OCI-LY7 (cell line): ENCODE measurements at regions not wholly inside any gene's neighbourhood (a gene's known extent, or its start where the extent isn't known, plus 50 kb on each side); places are given as distances from the start of the nearest gene placed in this dataset.

ENCODE experiments used
- BruUV-seq: library from RNA; stranded (reverse); fragments of 400-500 nt; replicated peaks from 2 replicates; lab custom pipeline; 2021; lab: Mats Ljungman, UMichigan
- CTCF ChIA-PET: fragments of 300-600 bp; sonication (Branson Sonifier 250); formaldehyde crosslinking; loops from one replicate; lab custom pipeline; 2022; ENCODE audit warnings: antibody characterized with exemption; ENCODE audit not compliant: unreplicated experiment; lab: Charles Lee
- POLR2A ChIA-PET: fragments of 300-600 bp; sonication (Branson Sonifier 250); formaldehyde crosslinking; loops from one replicate; lab custom pipeline; 2022; ENCODE audit warnings: antibody characterized with exemption; lab: Charles Lee
- DNase-seq: peaks from one replicate; pipeline ENCODE4 v3.0.0-alpha.2; 2015; ENCODE audit warnings: low spot score
- H2AFZ ChIP-seq: fragments of 200-600 bp; sonication (generic), shearing (Covaris generic); 2 replicates; pipeline ENCODE4 v1.6.1; 2014; ENCODE audit warnings: mild to moderate bottlenecking, antibody characterized with exemption, low read length, moderate library complexity
- H3K27ac ChIP-seq: fragments of 200-600 bp; sonication (generic); 2 replicates; pipeline ENCODE4 v1.5.1; 2014; ENCODE audit warnings: mixed run types, low read depth, mild to moderate bottlenecking, moderate library complexity, low read length, inconsistent platforms; ENCODE audit not compliant: poor library complexity, severe bottlenecking
- H3K36me3 ChIP-seq: fragments of 200-600 bp; sonication (generic); 2 replicates; pipeline ENCODE4 v1.6.1; 2014; ENCODE audit warnings: mild to moderate bottlenecking, antibody characterized with exemption, low read length, moderate library complexity, mixed read lengths; ENCODE audit not compliant: insufficient read depth
- H3K4me1 ChIP-seq: fragments of 200-600 bp; sonication (generic); 2 replicates; pipeline ENCODE4 v1.5.1; 2014; ENCODE audit warnings: mild to moderate bottlenecking, low read length; ENCODE audit not compliant: insufficient read depth, poor library complexity, severe bottlenecking
- H3K4me2 ChIP-seq: fragments of 200-600 bp; sonication (generic); 2 replicates; pipeline ENCODE4 v1.6.1; 2014; ENCODE audit warnings: mild to moderate bottlenecking, low read length
- H3K4me3 ChIP-seq: fragments of 200-600 bp; sonication (generic); 2 replicates; pipeline ENCODE4 v1.5.1; 2014; ENCODE audit warnings: mild to moderate bottlenecking, low read depth, low read length; ENCODE audit not compliant: poor library complexity, severe bottlenecking
- H3K79me2 ChIP-seq: fragments of 200-600 bp; sonication (generic); 2 replicates; pipeline ENCODE4 v1.6.1; 2016; ENCODE audit warnings: low read depth, mild to moderate bottlenecking, low read length, moderate library complexity, mixed read lengths; ENCODE audit not compliant: insufficient read depth
- H3K9me2 ChIP-seq: fragments of 200-600 bp; sonication (generic); 2 replicates; pipeline ENCODE4 v1.6.1; 2016; ENCODE audit warnings: mild to moderate bottlenecking, low read length, mixed read lengths; ENCODE audit not compliant: insufficient read depth
- H3K9me3 ChIP-seq: fragments of 200-600 bp; sonication (generic); 2 replicates; pipeline ENCODE4 v1.6.1; 2014; ENCODE audit warnings: mild to moderate bottlenecking, mixed run types, low read length, mixed read lengths
- H4K20me1 ChIP-seq: fragments of 200-600 bp; sonication (generic); 2 replicates; pipeline ENCODE4 v1.6.1; 2014; ENCODE audit warnings: mild to moderate bottlenecking, antibody characterized with exemption, low read length, moderate library complexity, mixed read lengths; ENCODE audit not compliant: insufficient read depth
- CTCF ChIP-seq: fragments of 200-600 bp; sonication (generic); conservative IDR thresholded peaks from 2 replicates; pipeline ENCODE4 v1.5.1; 2014; ENCODE audit warnings: mild to moderate bottlenecking, antibody characterized with exemption, low read length, moderate library complexity, mixed read lengths
- EZH2phosphoT487 ChIP-seq: fragments of 200-600 bp; sonication (generic); IDR thresholded peaks from 2 replicates; pipeline ENCODE4 v1.6.1; 2018; ENCODE audit warnings: low read depth, borderline replicate concordance, mild to moderate bottlenecking, mixed run types, antibody characterized with exemption, low read length, moderate library complexity, mixed read lengths
- intact Hi-C: fragments of 100-400 bp; cut with micrococcal nuclease; formaldehyde crosslinking; loops from one replicate; pipeline ENCODE4 v1.10.0; 2022; ENCODE audit not compliant: unreplicated experiment

GRCh38 chr6:19214231-19214630, 622.9 kb upstream of the ID4 start:
- intact Hi-C loops = loop anchor here (10.0 kb wide), 1 partner anchor 641 kb away; no protein-coding TSS in a partner anchor
- Histone ChIP-seq H3K9me2 (no peaks in the 10 kb centered on the region), H3K9me3 (no peaks in the 10 kb centered on the region), H3K36me3 (no peaks in the 10 kb centered on the region), H3K27ac (no peak overlapping the region), H2AFZ (no peak overlapping the region), H4K20me1 (no peaks in the 10 kb centered on the region), H3K79me2 (no peaks in the 10 kb centered on the region), H3K4me3 (no peak overlapping the region), H3K4me2 (no peak overlapping the region), H3K4me1 (no peaks in the 10 kb centered on the region)
- POLR2A ChIA-PET = interaction anchor here (1.1 kb wide), 1 partner anchor 477 kb away, joined by 3 read pairs; no protein-coding TSS in a partner anchor
- no peak for DNase-seq
- no peak for TF ChIP-seq CTCF
- no peak for TF ChIP-seq EZH2phosphoT487
- BruUV-seq = no TSS peak
- CTCF ChIA-PET = no interaction called here

- ChIA-PET CTCF (no interaction called here), POLR2A (interaction anchor here (0.7 kb wide), 1 partner anchor 233 kb away, joined by 3 read pairs; no protein-coding TSS in a partner anchor)
- no peak overlapping the region for H3K27ac ChIP-seq
- no peaks in the 10 kb centered on the region for H3K4me1 ChIP-seq
- no peaks in the 10 kb centered on the region for H4K20me1 ChIP-seq
- H2AFZ ChIP-seq = no peak overlapping the region
- no peak overlapping the region for H3K4me3 ChIP-seq
- intact Hi-C loops = loop anchor here (10.0 kb wide), 1 partner anchor 635 kb away; no protein-coding TSS in a partner anchor
- DNase-seq = no peak
- H3K79me2 ChIP-seq = no peaks in the 10 kb centered on the region
- no peaks in the 10 kb centered on the region for H3K9me2 ChIP-seq
- H3K4me2 ChIP-seq = no peak overlapping the region
- TF ChIP-seq CTCF (no peak), EZH2phosphoT487 (no peak)
- no peaks in the 10 kb centered on the region for H3K36me3 ChIP-seq
- no peaks in the 10 kb centered on the region for H3K9me3 ChIP-seq
- BruUV-seq = no TSS peak
Observed at GRCh38 chr6:19219931-19220330, 617.2 kb upstream of the ID4 start.

- Histone ChIP-seq H3K4me2 (no peak overlapping the region), H4K20me1 (no peaks in the 10 kb centered on the region), H3K27ac (no peak overlapping the region), H2AFZ (no peak overlapping the region), H3K9me3 (no peaks in the 10 kb centered on the region), H3K79me2 (no peaks in the 10 kb centered on the region), H3K4me1 (no peaks in the 10 kb centered on the region), H3K9me2 (no peaks in the 10 kb centered on the region), H3K4me3 (no peak overlapping the region), H3K36me3 (no peaks in the 10 kb centered on the region)
- no peak for DNase-seq
- POLR2A ChIA-PET = no interaction called here
- BruUV-seq = no TSS peak
- TF ChIP-seq CTCF (no peak), EZH2phosphoT487 (no peak)
- CTCF ChIA-PET = no interaction called here
- intact Hi-C loops = no loop called here
Observed at GRCh38 chr6:19231878-19232561, 605.1 kb upstream of the ID4 start.
